ENCODE measurements at regions not wholly inside any gene's neighbourhood (a gene's known extent, or its start where the extent isn't known, plus 50 kb on each side); places are given as distances from the start of the nearest gene placed in this dataset.
"Not testable (repeated sequence)": the region's sequence is repeated elsewhere in the genome, so short reads cannot be mapped to it uniquely, and the experiment has no call there.

GRCh38 chr20:12211361-12211760, 293.7 kb downstream of the BTBD3 start:
- no peak for DNase-seq

GRCh38 chr20:12217382-12217781, 299.7 kb downstream of the BTBD3 start:
- peak; percentile 47 for DNase-seq

GRCh38 chr20:12219798-12220197, 302.1 kb downstream of the BTBD3 start:
- no peak for DNase-seq

DNA sequence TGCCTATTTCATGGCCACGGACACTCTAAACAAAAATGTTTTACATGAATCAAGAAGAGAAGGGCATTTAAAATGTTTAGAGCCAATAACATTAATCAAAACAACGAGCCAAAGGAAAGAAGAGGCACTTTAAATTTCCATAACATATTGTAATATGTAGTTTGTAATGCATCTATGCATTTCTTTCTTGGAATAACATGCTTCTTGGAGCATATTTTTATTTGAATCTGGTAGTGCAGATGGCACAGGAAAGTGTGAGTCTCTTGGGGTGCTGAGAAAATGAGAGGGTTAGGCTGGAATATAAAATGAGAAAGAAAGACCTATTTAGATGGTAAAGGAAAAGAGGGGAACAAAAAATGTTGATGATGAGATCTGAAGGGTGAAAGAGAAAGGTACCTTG, 305.4 kb downstream of the BTBD3 start:
- DNase-seq = no peak

- DNase-seq = no peak
These were observed 308.2 kb downstream of the BTBD3 start for GRCh38 chr20:12225898-12226297.

- no peak for DNase-seq
These were observed 312.2 kb downstream of the BTBD3 start for GRCh38 chr20:12229891-12230290.

DNA sequence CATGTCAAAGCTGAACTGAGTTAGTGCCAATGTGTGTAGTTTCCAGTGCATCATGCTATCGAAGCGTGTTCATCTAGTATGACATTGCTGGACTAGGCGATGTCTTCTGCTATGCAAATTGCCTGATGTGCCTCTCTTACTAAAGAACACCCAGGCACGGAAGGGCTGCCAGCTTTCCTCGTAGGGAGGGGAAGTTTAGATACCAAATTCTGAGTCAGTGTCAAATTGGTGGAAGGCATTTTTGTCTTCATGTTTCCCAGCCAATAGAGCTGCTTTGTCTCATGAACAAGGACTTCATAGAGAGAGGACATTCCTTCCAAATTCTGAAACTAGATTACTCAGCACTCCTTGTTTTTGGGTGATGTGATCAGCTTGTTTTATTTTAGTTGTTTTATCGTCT, 320.1 kb downstream of the BTBD3 start:
- DNase-seq = peak; percentile 53

DNA sequence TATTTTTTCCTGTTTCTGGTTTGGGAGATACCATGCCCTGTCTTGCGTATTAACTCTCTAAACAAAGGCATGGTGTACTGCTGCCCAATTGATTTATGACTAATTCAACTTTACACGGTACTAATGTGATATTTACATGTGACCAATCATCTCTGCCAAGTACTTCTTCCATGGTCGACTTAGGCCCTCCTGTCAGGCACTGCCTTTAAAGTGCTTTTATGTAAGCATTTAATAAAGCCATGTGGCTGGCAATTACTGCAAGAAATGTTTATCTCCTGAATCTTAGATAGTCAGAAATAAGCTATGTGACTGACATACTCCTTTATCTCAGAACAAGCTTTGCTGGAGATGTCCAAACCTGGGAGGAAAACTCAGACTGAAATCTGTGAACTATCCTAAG, 323.4 kb downstream of the BTBD3 start:
- no peak for DNase-seq

GRCh38 chr20:12243327-12243726, 325.6 kb downstream of the BTBD3 start:
- no peak for DNase-seq

DNA sequence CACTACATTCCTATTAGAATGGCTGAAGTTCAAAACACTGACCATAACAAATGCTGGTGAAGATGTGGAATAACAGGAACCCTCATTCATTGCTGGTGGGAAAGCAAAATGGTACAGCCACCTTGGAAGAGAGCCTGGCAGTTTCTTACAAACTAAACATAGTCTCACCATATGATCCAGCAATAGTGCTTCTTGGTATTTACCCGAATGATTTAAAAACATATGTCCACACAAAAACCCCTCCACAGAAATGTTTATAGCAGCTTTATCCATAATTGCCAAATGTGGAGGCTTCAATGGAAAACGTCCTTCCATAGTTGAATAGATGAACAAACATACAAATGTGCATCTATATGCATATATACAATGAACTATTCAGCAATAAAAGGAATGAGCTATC, 330.8 kb downstream of the BTBD3 start:
- no peak for DNase-seq

GRCh38 chr20:12250661-12251060, 333.0 kb downstream of the BTBD3 start:
- not testable (repeated sequence) for DNase-seq

DNA sequence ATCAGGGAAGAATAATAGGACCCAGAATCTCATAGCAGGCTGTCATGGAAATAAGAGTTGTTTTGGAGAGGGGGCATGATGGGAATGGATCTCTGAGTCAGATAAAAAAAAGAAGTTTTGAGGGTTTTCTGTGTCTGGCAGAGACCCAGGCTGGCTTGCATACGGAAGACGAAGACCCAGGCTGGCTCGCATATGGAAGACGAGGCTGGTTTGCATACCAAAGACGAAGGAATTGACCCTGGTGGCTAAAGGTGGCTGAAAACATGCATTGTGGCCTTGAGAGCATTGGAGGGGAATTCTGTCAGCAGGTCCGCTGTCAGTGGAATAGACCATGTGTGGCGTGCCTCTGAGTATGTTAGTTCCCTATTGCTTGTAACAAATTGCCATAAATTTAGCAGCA, 335.1 kb downstream of the BTBD3 start:
- DNase-seq = peak; percentile 85

DNA sequence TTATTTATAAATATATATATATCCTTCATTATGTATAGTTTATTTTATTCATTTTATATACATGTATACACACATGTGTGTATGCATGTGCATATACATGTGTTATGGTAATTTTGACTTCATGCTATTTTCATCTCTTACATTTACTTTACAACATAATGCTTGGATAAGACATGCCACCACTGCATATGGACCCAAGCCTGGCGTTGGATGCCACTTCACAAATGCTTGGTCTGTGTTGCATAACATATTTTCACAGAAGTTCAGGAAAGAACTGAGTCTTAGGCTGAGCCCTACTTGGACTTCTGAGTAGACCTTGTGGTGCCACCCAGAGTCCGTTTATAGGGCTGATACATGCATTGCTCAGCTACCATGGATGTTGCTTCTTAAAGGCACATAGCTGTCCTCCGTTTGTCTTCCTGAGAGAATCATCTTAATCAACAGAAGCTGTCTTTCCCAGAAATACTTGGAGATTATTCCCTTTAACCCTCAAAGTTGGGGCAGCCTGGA, 337.8 kb downstream of the BTBD3 start:
- no peak for DNase-seq

DNA sequence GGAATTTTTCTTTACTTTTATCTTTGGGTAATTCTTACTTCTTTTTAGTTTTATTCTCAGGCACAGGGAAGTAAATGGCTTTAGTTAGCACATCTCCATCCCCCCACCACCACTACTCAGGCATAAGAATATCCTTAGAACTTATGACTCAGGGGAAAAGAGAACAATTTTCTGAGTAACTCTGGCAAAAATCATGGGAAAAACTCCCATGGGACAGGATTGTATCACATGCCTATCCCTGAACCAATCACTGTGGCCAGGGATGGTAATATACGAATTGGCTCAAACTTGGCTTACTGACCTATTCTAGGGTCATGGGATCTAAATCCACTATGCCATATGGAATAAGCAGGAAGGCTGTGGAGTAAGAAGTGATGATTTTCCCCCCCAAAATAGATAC, 339.1 kb downstream of the BTBD3 start:
- DNase-seq = peak; percentile 39

- DNase-seq = no peak
These were observed 345.1 kb downstream of the BTBD3 start for GRCh38 chr20:12262747-12263146.

GRCh38 chr20:12264711-12265110, 347.0 kb downstream of the BTBD3 start:
- no peak for DNase-seq

- no peak for DNase-seq
These were observed 348.0 kb downstream of the BTBD3 start for GRCh38 chr20:12265662-12266061.

- DNase-seq = no peak
These were observed 351.9 kb downstream of the BTBD3 start for GRCh38 chr20:12269579-12269978.

- DNase-seq = no peak
These were observed 353.2 kb downstream of the BTBD3 start for GRCh38 chr20:12270863-12271262.

GRCh38 chr20:12276011-12276673, 358.4 kb downstream of the BTBD3 start:
- no peak for DNase-seq

DNA sequence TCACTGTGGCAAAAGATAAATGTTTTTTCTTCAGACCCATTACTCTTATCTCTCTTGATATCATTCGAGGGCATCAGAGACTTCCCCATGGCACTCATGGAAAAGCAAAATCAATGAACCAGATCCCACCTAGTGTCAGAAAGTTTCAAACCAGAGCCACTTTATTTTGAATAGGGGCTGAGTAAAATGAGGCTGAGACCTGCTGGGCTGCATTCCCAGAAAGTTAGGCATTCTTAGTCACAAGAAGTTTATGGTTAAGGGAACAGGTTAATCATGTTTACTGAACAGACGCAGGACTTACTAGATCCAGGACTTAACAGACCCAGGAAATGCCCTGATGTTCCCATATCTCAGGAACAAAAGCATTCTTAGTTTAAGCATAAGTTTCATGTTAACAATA, 369.9 kb downstream of the BTBD3 start:
- DNase-seq = no peak

GRCh38 chr20:12289465-12289864, 371.8 kb downstream of the BTBD3 start:
- DNase-seq = no peak

GRCh38 chr20:12291386-12291785, 373.7 kb downstream of the BTBD3 start:
- no peak for DNase-seq

- no peak for DNase-seq
These were observed 376.2 kb downstream of the BTBD3 start for GRCh38 chr20:12293900-12294299.

- no peak for DNase-seq
These were observed 377.0 kb downstream of the BTBD3 start for GRCh38 chr20:12294678-12295077.
